GM23338 (cell line): ENCODE measurements at regions not wholly inside any gene's neighbourhood (a gene's known extent, or its start where the extent isn't known, plus 50 kb on each side); places are given as distances from the start of the nearest gene placed in this dataset.

ENCODE experiments used
- ATAC-seq: fragments of 200-7000 bp; cut with Tn5 transposase; 3 replicates; pipeline ENCODE4 v1.9.1; 2020
- DNase-seq: peaks from one replicate; pipeline ENCODE4 v3.0.0-alpha.2; 2015; ENCODE audit warnings: low spot score
- H2AFZ ChIP-seq: fragments of 200-600 bp; sonication (generic); 2 replicates; pipeline ENCODE4 v1.8.0; 2016; ENCODE audit warnings: antibody characterized with exemption, mild to moderate bottlenecking, moderate library complexity
- H3F3A ChIP-seq: fragments of 200-600 bp; sonication (generic); replicated peaks from 2 replicates; pipeline ENCODE4 v1.8.0; 2017; ENCODE audit warnings: antibody characterized with exemption, mixed run types, low read depth
- H3K27ac ChIP-seq: fragments of 200-600 bp; sonication (generic); 2 replicates; pipeline ENCODE4 v1.6.1; 2016; ENCODE audit warnings: low read depth
- H3K27me3 ChIP-seq: fragments of 200-600 bp; sonication (generic); 2 replicates; pipeline ENCODE4 v1.8.0; 2016; ENCODE audit warnings: mild to moderate bottlenecking, mixed run types, moderate library complexity; ENCODE audit not compliant: insufficient read depth
- H3K36me3 ChIP-seq: fragments of 200-600 bp; sonication (generic); 2 replicates; pipeline ENCODE4 v1.8.0; 2016; ENCODE audit warnings: mild to moderate bottlenecking; ENCODE audit not compliant: insufficient read depth
- H3K4me1 ChIP-seq: fragments of 200-600 bp; sonication (generic); 2 replicates; pipeline ENCODE4 v1.8.0; 2016; ENCODE audit warnings: mild to moderate bottlenecking, moderate library complexity; ENCODE audit not compliant: insufficient read depth
- H3K4me2 ChIP-seq: fragments of 200-600 bp; sonication (generic); 2 replicates; pipeline ENCODE4 v1.7.1; 2017; ENCODE audit warnings: mixed run types
- H3K4me3 ChIP-seq: fragments of 200-600 bp; sonication (generic); 2 replicates; pipeline ENCODE4 v1.6.1; 2016; ENCODE audit warnings: mixed run types
- H3K79me2 ChIP-seq: fragments of 200-600 bp; sonication (generic); replicated peaks from 2 replicates; pipeline ENCODE4 v1.8.0; 2017; ENCODE audit warnings: mild to moderate bottlenecking; ENCODE audit not compliant: insufficient read depth
- H3K9me2 ChIP-seq: fragments of 200-600 bp; sonication (generic); 2 replicates; pipeline ENCODE4 v1.8.0; 2017; ENCODE audit not compliant: insufficient read depth
- H4K20me1 ChIP-seq: fragments of 200-600 bp; sonication (generic); replicated peaks from 2 replicates; pipeline ENCODE4 v1.8.0; 2017; ENCODE audit warnings: mild to moderate bottlenecking; ENCODE audit not compliant: insufficient read depth
- H3K27ac Mint-ChIP-seq: 2 replicates; pipeline ENCODE4 v1.8.0; 2020; ENCODE audit warnings: inconsistent platforms, mild to moderate bottlenecking, moderate library complexity, mixed read lengths
- H3K27me3 Mint-ChIP-seq: 3 replicates; pipeline ENCODE4 v1.8.0; 2022; ENCODE audit warnings: low read depth, mild to moderate bottlenecking, moderate library complexity, mixed read lengths, inconsistent platforms; ENCODE audit not compliant: insufficient read depth, poor library complexity
- H3K36me3 Mint-ChIP-seq: 3 replicates; pipeline ENCODE4 v1.8.0; 2021; ENCODE audit warnings: low read depth, mild to moderate bottlenecking, inconsistent platforms, moderate library complexity, mixed read lengths
- H3K4me1 Mint-ChIP-seq: 3 replicates; pipeline ENCODE4 v1.8.0; 2020; ENCODE audit warnings: mild to moderate bottlenecking, inconsistent platforms, mixed read lengths
- H3K4me3 Mint-ChIP-seq: 3 replicates; pipeline ENCODE4 v1.8.0; 2021; ENCODE audit warnings: moderate library complexity, mild to moderate bottlenecking, inconsistent platforms, mixed read lengths
- H3K9me3 Mint-ChIP-seq: 3 replicates; pipeline ENCODE4 v1.8.0; 2020; ENCODE audit warnings: moderate library complexity, mild to moderate bottlenecking, inconsistent platforms, mixed read lengths
- CREB1 ChIP-seq: fragments of 250-450 bp; sonication (Bioruptor Pico); IDR thresholded peaks from 2 replicates; pipeline ENCODE4 v1.5.0; 2020; ENCODE audit warnings: low read depth, mild to moderate bottlenecking, moderate library complexity
- EZH2 ChIP-seq: fragments of 200-600 bp; sonication (generic); IDR thresholded peaks from one replicate; pipeline ENCODE4 v1.8.0; 2017; ENCODE audit warnings: antibody characterized with exemption, mild to moderate bottlenecking, low read depth; ENCODE audit not compliant: unreplicated experiment
- EZH2phosphoT487 ChIP-seq: fragments of 200-600 bp; sonication (generic); IDR thresholded peaks from one replicate; pipeline ENCODE4 v1.8.1; 2018; ENCODE audit warnings: antibody characterized with exemption; ENCODE audit not compliant: unreplicated experiment
- JUNB ChIP-seq: IDR thresholded peaks from one replicate; pipeline ENCODE4 v1.6.1; 2016; ENCODE audit warnings: antibody characterized with exemption; ENCODE audit not compliant: unreplicated experiment
- POLR2AphosphoS5 ChIP-seq: IDR thresholded peaks from 2 replicates; pipeline ENCODE4 v1.6.1; 2016; ENCODE audit warnings: antibody characterized with exemption, low read depth
- ZNF114 ChIP-seq: fragments of 250-450 bp; sonication (Bioruptor Pico); IDR thresholded peaks from 2 replicates; pipeline ENCODE4 v1.5.0; 2020; ENCODE audit warnings: mild to moderate bottlenecking, moderate library complexity
- ZNF331 ChIP-seq: fragments of 250-450 bp; sonication (Bioruptor Pico); IDR thresholded peaks from 2 replicates; pipeline ENCODE4 v1.5.0; 2020; ENCODE audit warnings: low read depth, mild to moderate bottlenecking, moderate library complexity
- TF ChIP-seq, protein P1 (sequence below): fragments of 250-450 bp; sonication (Bioruptor Pico); IDR thresholded peaks from 2 replicates; pipeline ENCODE4 v1.5.0; 2020; ENCODE audit warnings: mild to moderate bottlenecking, moderate library complexity
- TF ChIP-seq, protein P2 (sequence below): IDR thresholded peaks from 2 replicates; pipeline ENCODE4 v1.6.1; 2016; ENCODE audit warnings: antibody characterized with exemption
- TF ChIP-seq, protein P3 (sequence below): IDR thresholded peaks from one replicate; pipeline ENCODE4 v1.6.1; 2018; ENCODE audit warnings: antibody characterized with exemption; ENCODE audit not compliant: unreplicated experiment
- TF ChIP-seq, protein P4 (sequence below), 2 experiments: fragments of 200-600 bp in 1 of 2; sonication (generic) in 1 of 2; conservative IDR thresholded peaks; 2 replicates each; pipeline versions ENCODE4 v1.5.1 to v1.6.1; 2016 to 2017; ENCODE audit warnings: antibody characterized with exemption in 2 of 2, low read depth in 2 of 2, mild to moderate bottlenecking in 2 of 2, moderate library complexity in 1 of 2

DNA sequence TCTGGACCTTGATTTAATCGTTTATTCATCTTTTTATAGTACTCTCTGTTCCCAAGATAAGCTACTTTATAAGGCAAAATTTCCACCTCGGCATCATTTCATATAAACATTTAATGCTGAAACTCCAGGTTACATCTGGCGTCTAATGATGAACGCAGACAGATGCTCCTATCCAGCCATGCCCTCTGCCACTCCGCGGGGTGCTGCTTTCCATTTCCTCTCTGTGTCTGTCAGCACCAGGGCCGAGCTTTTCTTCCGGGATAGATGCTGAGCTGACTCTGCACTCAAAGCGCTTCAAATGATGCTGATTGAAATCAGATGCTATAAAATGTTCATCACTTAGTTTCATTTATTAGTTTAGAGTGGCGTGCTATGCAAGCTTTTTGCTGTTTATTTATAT, 80.5 kb upstream of the HELT start (continued):
- TF ChIP-seq, protein P1, sequence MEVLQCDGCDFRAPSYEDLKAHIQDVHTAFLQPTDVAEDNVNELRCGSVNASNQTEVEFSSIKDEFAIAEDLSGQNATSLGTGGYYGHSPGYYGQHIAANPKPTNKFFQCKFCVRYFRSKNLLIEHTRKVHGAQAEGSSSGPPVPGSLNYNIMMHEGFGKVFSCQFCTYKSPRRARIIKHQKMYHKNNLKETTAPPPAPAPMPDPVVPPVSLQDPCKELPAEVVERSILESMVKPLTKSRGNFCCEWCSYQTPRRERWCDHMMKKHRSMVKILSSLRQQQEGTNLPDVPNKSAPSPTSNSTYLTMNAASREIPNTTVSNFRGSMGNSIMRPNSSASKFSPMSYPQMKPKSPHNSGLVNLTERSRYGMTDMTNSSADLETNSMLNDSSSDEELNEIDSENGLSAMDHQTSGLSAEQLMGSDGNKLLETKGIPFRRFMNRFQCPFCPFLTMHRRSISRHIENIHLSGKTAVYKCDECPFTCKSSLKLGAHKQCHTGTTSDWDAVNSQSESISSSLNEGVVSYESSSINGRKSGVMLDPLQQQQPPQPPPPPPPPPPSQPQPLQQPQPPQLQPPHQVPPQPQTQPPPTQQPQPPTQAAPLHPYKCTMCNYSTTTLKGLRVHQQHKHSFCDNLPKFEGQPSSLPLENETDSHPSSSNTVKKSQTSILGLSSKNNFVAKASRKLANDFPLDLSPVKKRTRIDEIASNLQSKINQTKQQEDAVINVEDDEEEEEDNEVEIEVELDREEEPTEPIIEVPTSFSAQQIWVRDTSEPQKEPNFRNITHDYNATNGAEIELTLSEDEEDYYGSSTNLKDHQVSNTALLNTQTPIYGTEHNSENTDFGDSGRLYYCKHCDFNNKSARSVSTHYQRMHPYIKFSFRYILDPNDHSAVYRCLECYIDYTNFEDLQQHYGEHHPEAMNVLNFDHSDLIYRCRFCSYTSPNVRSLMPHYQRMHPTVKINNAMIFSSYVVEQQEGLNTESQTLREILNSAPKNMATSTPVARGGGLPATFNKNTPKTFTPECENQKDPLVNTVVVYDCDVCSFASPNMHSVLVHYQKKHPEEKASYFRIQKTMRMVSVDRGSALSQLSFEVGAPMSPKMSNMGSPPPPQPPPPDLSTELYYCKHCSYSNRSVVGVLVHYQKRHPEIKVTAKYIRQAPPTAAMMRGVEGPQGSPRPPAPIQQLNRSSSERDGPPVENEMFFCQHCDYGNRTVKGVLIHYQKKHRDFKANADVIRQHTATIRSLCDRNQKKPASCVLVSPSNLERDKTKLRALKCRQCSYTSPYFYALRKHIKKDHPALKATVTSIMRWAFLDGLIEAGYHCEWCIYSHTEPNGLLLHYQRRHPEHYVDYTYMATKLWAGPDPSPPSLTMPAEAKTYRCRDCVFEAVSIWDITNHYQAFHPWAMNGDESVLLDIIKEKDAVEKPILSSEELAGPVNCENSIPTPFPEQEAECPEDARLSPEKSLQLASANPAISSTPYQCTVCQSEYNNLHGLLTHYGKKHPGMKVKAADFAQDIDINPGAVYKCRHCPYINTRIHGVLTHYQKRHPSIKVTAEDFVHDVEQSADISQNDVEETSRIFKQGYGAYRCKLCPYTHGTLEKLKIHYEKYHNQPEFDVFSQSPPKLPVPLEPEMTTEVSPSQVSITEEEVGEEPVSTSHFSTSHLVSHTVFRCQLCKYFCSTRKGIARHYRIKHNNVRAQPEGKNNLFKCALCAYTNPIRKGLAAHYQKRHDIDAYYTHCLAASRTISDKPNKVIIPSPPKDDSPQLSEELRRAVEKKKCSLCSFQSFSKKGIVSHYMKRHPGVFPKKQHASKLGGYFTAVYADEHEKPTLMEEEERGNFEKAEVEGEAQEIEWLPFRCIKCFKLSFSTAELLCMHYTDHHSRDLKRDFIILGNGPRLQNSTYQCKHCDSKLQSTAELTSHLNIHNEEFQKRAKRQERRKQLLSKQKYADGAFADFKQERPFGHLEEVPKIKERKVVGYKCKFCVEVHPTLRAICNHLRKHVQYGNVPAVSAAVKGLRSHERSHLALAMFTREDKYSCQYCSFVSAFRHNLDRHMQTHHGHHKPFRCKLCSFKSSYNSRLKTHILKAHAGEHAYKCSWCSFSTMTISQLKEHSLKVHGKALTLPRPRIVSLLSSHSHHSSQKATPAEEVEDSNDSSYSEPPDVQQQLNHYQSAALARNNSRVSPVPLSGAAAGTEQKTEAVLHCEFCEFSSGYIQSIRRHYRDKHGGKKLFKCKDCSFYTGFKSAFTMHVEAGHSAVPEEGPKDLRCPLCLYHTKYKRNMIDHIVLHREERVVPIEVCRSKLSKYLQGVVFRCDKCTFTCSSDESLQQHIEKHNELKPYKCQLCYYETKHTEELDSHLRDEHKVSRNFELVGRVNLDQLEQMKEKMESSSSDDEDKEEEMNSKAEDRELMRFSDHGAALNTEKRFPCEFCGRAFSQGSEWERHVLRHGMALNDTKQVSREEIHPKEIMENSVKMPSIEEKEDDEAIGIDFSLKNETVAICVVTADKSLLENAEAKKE (CRISPR knock-in tag), result no peak

DNA sequence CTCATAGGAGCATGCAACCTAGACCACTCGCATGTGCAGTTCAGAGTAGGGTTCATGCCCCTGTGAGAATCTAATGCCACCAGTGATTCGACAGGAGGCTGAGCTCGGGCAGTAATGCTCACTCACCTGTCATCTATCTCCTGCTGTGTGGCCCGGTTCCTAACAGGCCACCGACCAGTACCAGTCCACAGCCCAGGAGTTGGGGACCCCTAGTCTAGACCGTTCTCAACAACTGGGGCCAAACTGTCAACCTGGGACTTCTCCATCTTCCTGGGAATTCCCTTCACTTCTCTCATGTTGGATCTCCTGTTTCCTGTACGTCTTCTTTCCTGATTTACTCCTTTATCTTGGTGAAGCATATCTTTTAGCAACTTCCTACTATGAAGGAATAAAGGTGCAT, 79.4 kb upstream of the HELT start:
- no peak overlapping the region for H3K27ac ChIP-seq
- H3K9me2 ChIP-seq, result peaks cover 6% of the 10 kb centered on the region; the same call in 1 of the 2 replicates
- ATAC-seq, result no peak
- no peak for TF ChIP-seq ZNF114 (CRISPR knock-in tag)
- TF ChIP-seq, protein P2, sequence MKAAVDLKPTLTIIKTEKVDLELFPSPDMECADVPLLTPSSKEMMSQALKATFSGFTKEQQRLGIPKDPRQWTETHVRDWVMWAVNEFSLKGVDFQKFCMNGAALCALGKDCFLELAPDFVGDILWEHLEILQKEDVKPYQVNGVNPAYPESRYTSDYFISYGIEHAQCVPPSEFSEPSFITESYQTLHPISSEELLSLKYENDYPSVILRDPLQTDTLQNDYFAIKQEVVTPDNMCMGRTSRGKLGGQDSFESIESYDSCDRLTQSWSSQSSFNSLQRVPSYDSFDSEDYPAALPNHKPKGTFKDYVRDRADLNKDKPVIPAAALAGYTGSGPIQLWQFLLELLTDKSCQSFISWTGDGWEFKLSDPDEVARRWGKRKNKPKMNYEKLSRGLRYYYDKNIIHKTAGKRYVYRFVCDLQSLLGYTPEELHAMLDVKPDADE, result no peak
- TF ChIP-seq EZH2phosphoT487, result no peak
- TF ChIP-seq EZH2, result no peak
- TF ChIP-seq POLR2AphosphoS5, result no peak
- TF ChIP-seq JUNB, result no peak
- TF ChIP-seq, protein P3, sequence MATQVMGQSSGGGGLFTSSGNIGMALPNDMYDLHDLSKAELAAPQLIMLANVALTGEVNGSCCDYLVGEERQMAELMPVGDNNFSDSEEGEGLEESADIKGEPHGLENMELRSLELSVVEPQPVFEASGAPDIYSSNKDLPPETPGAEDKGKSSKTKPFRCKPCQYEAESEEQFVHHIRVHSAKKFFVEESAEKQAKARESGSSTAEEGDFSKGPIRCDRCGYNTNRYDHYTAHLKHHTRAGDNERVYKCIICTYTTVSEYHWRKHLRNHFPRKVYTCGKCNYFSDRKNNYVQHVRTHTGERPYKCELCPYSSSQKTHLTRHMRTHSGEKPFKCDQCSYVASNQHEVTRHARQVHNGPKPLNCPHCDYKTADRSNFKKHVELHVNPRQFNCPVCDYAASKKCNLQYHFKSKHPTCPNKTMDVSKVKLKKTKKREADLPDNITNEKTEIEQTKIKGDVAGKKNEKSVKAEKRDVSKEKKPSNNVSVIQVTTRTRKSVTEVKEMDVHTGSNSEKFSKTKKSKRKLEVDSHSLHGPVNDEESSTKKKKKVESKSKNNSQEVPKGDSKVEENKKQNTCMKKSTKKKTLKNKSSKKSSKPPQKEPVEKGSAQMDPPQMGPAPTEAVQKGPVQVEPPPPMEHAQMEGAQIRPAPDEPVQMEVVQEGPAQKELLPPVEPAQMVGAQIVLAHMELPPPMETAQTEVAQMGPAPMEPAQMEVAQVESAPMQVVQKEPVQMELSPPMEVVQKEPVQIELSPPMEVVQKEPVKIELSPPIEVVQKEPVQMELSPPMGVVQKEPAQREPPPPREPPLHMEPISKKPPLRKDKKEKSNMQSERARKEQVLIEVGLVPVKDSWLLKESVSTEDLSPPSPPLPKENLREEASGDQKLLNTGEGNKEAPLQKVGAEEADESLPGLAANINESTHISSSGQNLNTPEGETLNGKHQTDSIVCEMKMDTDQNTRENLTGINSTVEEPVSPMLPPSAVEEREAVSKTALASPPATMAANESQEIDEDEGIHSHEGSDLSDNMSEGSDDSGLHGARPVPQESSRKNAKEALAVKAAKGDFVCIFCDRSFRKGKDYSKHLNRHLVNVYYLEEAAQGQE, result no peak
- no peak for TF ChIP-seq ZNF331
- no peak for TF ChIP-seq CREB1
- TF ChIP-seq, protein P4, sequence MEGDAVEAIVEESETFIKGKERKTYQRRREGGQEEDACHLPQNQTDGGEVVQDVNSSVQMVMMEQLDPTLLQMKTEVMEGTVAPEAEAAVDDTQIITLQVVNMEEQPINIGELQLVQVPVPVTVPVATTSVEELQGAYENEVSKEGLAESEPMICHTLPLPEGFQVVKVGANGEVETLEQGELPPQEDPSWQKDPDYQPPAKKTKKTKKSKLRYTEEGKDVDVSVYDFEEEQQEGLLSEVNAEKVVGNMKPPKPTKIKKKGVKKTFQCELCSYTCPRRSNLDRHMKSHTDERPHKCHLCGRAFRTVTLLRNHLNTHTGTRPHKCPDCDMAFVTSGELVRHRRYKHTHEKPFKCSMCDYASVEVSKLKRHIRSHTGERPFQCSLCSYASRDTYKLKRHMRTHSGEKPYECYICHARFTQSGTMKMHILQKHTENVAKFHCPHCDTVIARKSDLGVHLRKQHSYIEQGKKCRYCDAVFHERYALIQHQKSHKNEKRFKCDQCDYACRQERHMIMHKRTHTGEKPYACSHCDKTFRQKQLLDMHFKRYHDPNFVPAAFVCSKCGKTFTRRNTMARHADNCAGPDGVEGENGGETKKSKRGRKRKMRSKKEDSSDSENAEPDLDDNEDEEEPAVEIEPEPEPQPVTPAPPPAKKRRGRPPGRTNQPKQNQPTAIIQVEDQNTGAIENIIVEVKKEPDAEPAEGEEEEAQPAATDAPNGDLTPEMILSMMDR (conservative IDR thresholded peaks at IDR 0.05; ENCODE audit: low read depth in 2 of 2), result no peak

More for the DNA sequence above, 79.4 kb upstream of the HELT start:
- no peaks in the 10 kb centered on the region for H3K36me3 ChIP-seq
- no peaks in the 10 kb centered on the region for H3F3A ChIP-seq
- no peaks in the 10 kb centered on the region for H3K27me3 ChIP-seq
- H3K9me3 Mint-ChIP-seq, result peaks cover 18% of the 10 kb centered on the region
- H3K4me1 Mint-ChIP-seq, result peaks cover 9% of the 10 kb centered on the region
- no peak overlapping the region for H3K4me3 Mint-ChIP-seq
- H3K4me1 ChIP-seq, result peaks cover 3% of the 10 kb centered on the region; the same call in 1 of the 2 replicates
- no peaks in the 10 kb centered on the region for H4K20me1 ChIP-seq
- no peak overlapping the region for H3K4me3 ChIP-seq
- H3K4me2 ChIP-seq, result no peak overlapping the region
- peaks cover 5% of the 10 kb centered on the region for H3K27me3 Mint-ChIP-seq
- no peak for DNase-seq
- no peak overlapping the region for H2AFZ ChIP-seq
- H3K79me2 ChIP-seq, result no peaks in the 10 kb centered on the region
- H3K27ac Mint-ChIP-seq, result no peak overlapping the region
- peaks cover 6% of the 10 kb centered on the region; the same call in 1 of the 3 replicates for H3K36me3 Mint-ChIP-seq
